ENCODE measurements at regions not wholly inside any gene's neighbourhood (a gene's known extent, or its start where the extent isn't known, plus 50 kb on each side); places are given as distances from the start of the nearest gene placed in this dataset.

GRCh38 chr13:109622006-109622405 lies 164.4 kb downstream of the IRS2 start:
- ChIA-PET SMC1A (ENCODE audit: uncharacterized antibody, unreplicated experiment) (no interaction called here), POLR2A (interaction anchor here (0.7 kb wide), 1 partner anchor 22 kb away, joined by 7 read pairs; no protein-coding TSS in a partner anchor), CTCF (no interaction called here), RAD21 (ENCODE audit: unreplicated experiment) (no interaction called here)
- Histone ChIP-seq H3K27ac (ENCODE audit: control insufficient read depth, insufficient read depth) (no peak overlapping the region), H2AFZ (ENCODE audit: control insufficient read depth, low read depth, low read length) (no peak overlapping the region), H3K9ac (ENCODE audit: control insufficient read depth, insufficient read depth, low read length) (no peak overlapping the region), H3K4me3 (no peak overlapping the region), H3K79me2 (ENCODE audit: control insufficient read depth, insufficient read depth, low read length) (no peaks in the 10 kb centered on the region), H3K36me3 (ENCODE audit: control insufficient read depth in 2 of 2, insufficient read depth in 2 of 2, low read length in 1 of 2) (no peaks in the 10 kb centered on the region), H3K4me2 (ENCODE audit: control insufficient read depth, insufficient read depth) (no peak overlapping the region), H3K4me1 (ENCODE audit: control insufficient read depth, insufficient read depth, low read length) (no peaks in the 10 kb centered on the region), H4K20me1 (ENCODE audit: control insufficient read depth, insufficient read depth) (no peaks in the 10 kb centered on the region), H3K27me3 (replicated peaks in 1 of 2; ENCODE audit: control insufficient read depth in 2 of 2, insufficient read depth in 2 of 2, low read length in 1 of 2) (no peaks in the 10 kb centered on the region), H3K9me3 (replicated peaks; ENCODE audit: control insufficient read depth, insufficient read depth, low read length) (no peaks in the 10 kb centered on the region; the same call in 2 of the 3 replicates)
- no peak for ATAC-seq
- in situ Hi-C loops (cut with MboI) (no loop called here), intact Hi-C loops (cut with micrococcal nuclease; ENCODE audit: unreplicated experiment) (no loop called here)
- WGBS (ENCODE audit: insufficient coverage, insufficient replicate concordance, low lambda C conversion rate, missing lambda C conversion rate) = 9% methylated on average over 2 of the region's 4 CpGs
- TF ChIP-seq RB1 (IDR thresholded peaks at IDR 0.05; ENCODE audit: borderline replicate concordance) (no peak), ELK1 (IDR thresholded peaks at IDR 0.05; ENCODE audit: low read depth, low read length) (no peak), SREBF1 (IDR thresholded peaks at IDR 0.05; ENCODE audit: low read length) (no peak), MYC (IDR thresholded peaks at IDR 0.05; ENCODE audit: insufficient read depth, insufficient read length, insufficient replicate concordance, low read length, severe bottlenecking) (no peak), CBX3 (IDR thresholded peaks at IDR 0.05; ENCODE audit: borderline replicate concordance, low read depth) (no peak), ZBTB11 (CRISPR knock-in tag; IDR thresholded peaks at IDR 0.05) (no peak), RFX5 (IDR thresholded peaks at IDR 0.05; ENCODE audit: low read depth, low read length) (no peak), SUPT20H (IDR thresholded peaks at IDR 0.05; ENCODE audit: borderline replicate concordance, control insufficient read depth, low read depth, low read length) (no peak), MXI1 (IDR thresholded peaks at IDR 0.05; ENCODE audit: low read depth, low read length) (no peak), CBX5 (IDR thresholded peaks at IDR 0.05; ENCODE audit: low read depth) (no peak), JUNB (IDR thresholded peaks at IDR 0.05) (no peak), MEF2B (IDR thresholded peaks at IDR 0.05; ENCODE audit: partially characterized antibody, poor library complexity, severe bottlenecking) (no peak), EZH2 (IDR thresholded peaks at IDR 0.05; ENCODE audit: borderline replicate concordance, control insufficient read depth, low read depth, low read length) (no peak)
- TF ChIP-seq, protein P1, sequence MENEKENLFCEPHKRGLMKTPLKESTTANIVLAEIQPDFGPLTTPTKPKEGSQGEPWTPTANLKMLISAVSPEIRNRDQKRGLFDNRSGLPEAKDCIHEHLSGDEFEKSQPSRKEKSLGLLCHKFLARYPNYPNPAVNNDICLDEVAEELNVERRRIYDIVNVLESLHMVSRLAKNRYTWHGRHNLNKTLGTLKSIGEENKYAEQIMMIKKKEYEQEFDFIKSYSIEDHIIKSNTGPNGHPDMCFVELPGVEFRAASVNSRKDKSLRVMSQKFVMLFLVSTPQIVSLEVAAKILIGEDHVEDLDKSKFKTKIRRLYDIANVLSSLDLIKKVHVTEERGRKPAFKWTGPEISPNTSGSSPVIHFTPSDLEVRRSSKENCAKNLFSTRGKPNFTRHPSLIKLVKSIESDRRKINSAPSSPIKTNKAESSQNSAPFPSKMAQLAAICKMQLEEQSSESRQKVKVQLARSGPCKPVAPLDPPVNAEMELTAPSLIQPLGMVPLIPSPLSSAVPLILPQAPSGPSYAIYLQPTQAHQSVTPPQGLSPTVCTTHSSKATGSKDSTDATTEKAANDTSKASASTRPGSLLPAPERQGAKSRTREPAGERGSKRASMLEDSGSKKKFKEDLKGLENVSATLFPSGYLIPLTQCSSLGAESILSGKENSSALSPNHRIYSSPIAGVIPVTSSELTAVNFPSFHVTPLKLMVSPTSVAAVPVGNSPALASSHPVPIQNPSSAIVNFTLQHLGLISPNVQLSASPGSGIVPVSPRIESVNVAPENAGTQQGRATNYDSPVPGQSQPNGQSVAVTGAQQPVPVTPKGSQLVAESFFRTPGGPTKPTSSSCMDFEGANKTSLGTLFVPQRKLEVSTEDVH (IDR thresholded peaks at IDR 0.05; ENCODE audit: low read depth, partially characterized antibody) = no peak
- FAIRE-seq = no peak
- DNase-seq (ENCODE audit: low read depth, low spot score) = no peak
- no TSS peak for BruUV-seq (replicated peaks)

Data from GM12878 (cell line).